ENCODE measurements at regions not wholly inside any gene's neighbourhood (a gene's known extent, or its start where the extent isn't known, plus 50 kb on each side); places are given as distances from the start of the nearest gene placed in this dataset.
"Not testable (repeated sequence)": the region's sequence is repeated elsewhere in the genome, so short reads cannot be mapped to it uniquely, and the experiment has no call there.

- no peak overlapping the region for H3K4me3 Mint-ChIP-seq
- no peaks in the 10 kb centered on the region for H3K36me3 Mint-ChIP-seq
- POLR2A ChIA-PET, result no interaction called here
- H3K9me3 Mint-ChIP-seq, result peaks cover 3% of the 10 kb centered on the region
- DNase-seq (no peak), ATAC-seq (ENCODE audit: low read depth) (no peak)
- H3K27me3 Mint-ChIP-seq, result no peaks in the 10 kb centered on the region
- H3K4me1 Mint-ChIP-seq, result no peaks in the 10 kb centered on the region
- no peak overlapping the region for H3K27ac Mint-ChIP-seq
Observed at GRCh38 chr3:82636177-82636576, 874.7 kb upstream of the GBE1 start.

DNA sequence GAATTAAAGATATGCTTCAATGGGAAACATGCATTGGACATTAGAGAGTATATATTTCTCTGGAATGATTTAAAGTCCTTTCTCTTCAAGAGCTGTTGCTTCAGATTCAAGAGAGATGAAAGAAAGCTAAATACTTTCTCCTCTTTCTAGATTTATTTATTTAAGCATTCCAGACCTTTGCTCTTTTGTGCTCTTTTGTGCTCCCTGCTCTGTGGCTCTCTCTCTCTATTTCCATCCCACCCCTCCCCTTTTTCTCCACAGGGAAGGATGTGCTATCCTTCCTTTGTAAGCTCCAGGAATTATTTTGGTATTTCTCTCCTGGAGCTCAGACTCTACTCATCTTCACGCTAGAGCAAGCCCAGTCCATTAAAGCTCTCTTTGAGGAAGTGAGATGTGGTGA lies 871.9 kb upstream of the GBE1 start:
- Mint-ChIP-seq H3K4me1 (no peaks in the 10 kb centered on the region), H3K36me3 (no peaks in the 10 kb centered on the region), H3K27me3 (no peaks in the 10 kb centered on the region), H3K4me3 (no peak overlapping the region), H3K27ac (no peak overlapping the region), H3K9me3 (peaks cover 5% of the 10 kb centered on the region)
- no peak for ATAC-seq (ENCODE audit: low read depth)
- POLR2A ChIA-PET, result no interaction called here
- no peak for DNase-seq

DNA sequence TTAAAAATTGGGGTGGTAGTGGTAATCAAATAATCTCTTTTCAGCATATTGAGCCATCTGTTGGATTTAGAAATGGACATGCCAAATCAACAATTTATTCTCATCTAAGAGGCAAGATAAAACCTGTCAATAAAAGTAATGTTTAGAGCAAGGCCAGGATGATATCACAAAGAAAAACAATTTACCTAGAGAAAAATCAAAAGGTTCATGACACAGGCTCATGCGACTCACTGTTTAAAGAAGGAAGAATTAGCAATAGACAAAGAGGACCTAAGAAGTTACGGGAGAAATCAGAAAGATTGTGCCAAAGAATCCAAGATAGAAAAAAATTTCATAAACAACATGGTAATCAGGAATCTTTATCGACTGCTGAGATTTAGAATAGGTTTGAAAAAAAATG lies 868.5 kb upstream of the GBE1 start:
- Mint-ChIP-seq H3K9me3 (peaks cover 2% of the 10 kb centered on the region), H3K27me3 (no peaks in the 10 kb centered on the region), H3K36me3 (no peaks in the 10 kb centered on the region), H3K27ac (no peak overlapping the region), H3K4me3 (no peak overlapping the region), H3K4me1 (no peaks in the 10 kb centered on the region)
- no peak for DNase-seq
- POLR2A ChIA-PET, result no interaction called here
- no peak for ATAC-seq (ENCODE audit: low read depth)

DNA sequence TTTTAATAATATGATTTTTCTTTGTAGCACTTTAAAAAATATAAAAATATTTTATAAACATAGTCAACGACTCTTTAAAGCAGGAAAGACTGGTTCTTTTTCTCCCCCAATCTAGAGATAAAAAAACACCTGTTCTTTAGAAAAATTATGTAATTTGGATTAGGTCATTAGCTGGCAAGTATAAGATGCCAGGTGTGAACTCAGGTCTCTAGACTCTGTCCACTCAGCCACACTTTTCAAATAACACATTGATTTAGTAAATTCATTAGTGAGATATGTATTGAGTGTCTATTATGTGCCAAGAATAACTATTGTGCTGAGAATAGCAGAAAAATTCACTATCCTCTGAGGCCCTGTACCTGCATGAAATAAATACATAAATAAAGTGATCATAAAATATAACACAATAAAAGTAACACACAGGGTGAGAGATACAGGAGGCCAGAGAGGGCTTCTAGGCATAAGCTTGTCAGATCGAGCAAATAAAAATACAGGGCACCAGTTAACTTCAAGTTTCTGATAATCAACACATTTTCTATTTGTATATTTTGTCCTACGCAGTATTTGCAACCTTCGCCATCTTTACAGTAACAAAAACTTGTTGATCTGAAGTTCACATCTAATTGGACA lies 867.1 kb upstream of the GBE1 start:
- POLR2A ChIA-PET, result no interaction called here

DNA sequence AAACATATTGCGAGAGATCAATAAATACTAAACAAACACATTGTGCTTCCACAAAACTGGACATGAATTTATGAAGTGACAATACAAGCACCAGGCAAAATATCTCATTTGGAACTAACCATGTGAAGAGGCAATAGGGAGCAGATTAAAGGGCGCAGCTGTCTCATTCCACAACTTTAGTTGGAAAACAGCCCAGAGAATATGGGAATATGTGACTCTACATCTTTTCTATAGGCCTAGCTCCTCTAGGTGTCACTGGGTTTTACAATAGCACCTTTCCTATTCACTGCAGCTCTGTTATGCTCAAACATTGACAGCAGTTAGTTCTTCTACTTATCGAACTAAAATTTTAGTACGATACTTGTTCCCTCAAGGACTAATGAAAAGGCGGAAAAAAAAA lies 866.3 kb upstream of the GBE1 start:
- H3K36me3 Mint-ChIP-seq, result no peaks in the 10 kb centered on the region
- POLR2A ChIA-PET, result no interaction called here
- H3K4me1 Mint-ChIP-seq, result no peaks in the 10 kb centered on the region
- no peaks in the 10 kb centered on the region for H3K27me3 Mint-ChIP-seq
- no peak overlapping the region for H3K4me3 Mint-ChIP-seq
- H3K27ac Mint-ChIP-seq, result no peak overlapping the region
- peaks cover 3% of the 10 kb centered on the region for H3K9me3 Mint-ChIP-seq
- DNase-seq (no peak), ATAC-seq (ENCODE audit: low read depth) (no peak)

More for the DNA sequence above, 867.1 kb upstream of the GBE1 start:
- no peaks in the 10 kb centered on the region for H3K27me3 Mint-ChIP-seq
- peaks cover 2% of the 10 kb centered on the region for H3K9me3 Mint-ChIP-seq
- H3K36me3 Mint-ChIP-seq, result no peaks in the 10 kb centered on the region
- no peak overlapping the region for H3K4me3 Mint-ChIP-seq
- DNase-seq, result no peak
- no peak for ATAC-seq (ENCODE audit: low read depth)
- H3K4me1 Mint-ChIP-seq, result no peaks in the 10 kb centered on the region
- H3K27ac Mint-ChIP-seq, result no peak overlapping the region

DNA sequence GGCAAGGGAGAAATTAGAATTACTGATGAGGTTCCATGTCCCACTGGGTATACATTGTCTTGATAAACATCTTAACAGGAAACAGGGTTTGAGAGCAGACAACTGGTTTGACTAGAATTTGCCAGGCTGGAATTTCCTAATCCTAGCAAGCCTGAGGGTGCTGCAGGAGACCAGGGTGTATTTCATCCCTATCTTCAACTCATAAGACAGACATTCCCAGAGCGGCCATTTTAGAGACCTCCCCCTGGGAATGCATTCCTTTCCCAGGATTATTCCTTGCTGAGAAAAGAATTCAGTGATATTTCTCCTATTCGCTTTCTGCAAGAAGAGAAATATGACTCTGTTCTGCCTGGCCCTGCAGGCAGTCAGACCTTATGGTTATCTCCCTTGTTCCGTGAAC lies 859.3 kb upstream of the GBE1 start:
- H3K27me3 Mint-ChIP-seq; H3K4me3 Mint-ChIP-seq; H3K9me3 Mint-ChIP-seq; DNase-seq; POLR2A ChIA-PET; ATAC-seq (ENCODE audit: low read depth); H3K4me1 Mint-ChIP-seq; H3K27ac Mint-ChIP-seq; H3K36me3 Mint-ChIP-seq: not testable (repeated sequence)

DNA sequence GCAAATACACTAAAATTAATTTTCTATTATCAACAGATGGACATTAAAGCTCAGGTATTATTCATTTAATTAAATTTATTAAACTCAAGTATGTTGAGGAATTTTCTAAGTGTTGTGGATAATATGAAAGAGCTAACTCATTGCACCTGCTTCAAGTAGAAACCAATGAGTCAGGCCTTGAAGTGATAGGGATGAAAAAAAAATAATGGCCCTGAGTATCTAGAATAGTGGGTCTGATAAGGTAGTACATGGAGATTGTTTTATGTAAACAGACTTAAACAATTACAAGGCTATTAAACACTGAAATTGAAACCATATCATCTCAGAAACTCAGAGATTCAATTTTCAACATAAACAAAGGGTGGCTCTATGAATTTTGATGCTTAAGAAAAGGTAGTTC lies 857.1 kb upstream of the GBE1 start:
- DNase-seq (no peak), ATAC-seq (ENCODE audit: low read depth) (no peak)
- Mint-ChIP-seq H3K4me1 (no peaks in the 10 kb centered on the region), H3K27ac (no peak overlapping the region), H3K27me3 (no peaks in the 10 kb centered on the region), H3K36me3 (no peaks in the 10 kb centered on the region), H3K4me3 (no peak overlapping the region), H3K9me3 (peaks cover 7% of the 10 kb centered on the region)
- POLR2A ChIA-PET, result no interaction called here

- POLR2A ChIA-PET, result no interaction called here
- ATAC-seq (ENCODE audit: low read depth) (no peak), DNase-seq (no peak)
- Mint-ChIP-seq H3K4me3 (no peak overlapping the region), H3K27me3 (no peaks in the 10 kb centered on the region), H3K4me1 (no peaks in the 10 kb centered on the region), H3K27ac (no peak overlapping the region), H3K36me3 (no peaks in the 10 kb centered on the region), H3K9me3 (peaks cover 5% of the 10 kb centered on the region)
Observed at GRCh38 chr3:82610236-82610635, 848.8 kb upstream of the GBE1 start.

DNA sequence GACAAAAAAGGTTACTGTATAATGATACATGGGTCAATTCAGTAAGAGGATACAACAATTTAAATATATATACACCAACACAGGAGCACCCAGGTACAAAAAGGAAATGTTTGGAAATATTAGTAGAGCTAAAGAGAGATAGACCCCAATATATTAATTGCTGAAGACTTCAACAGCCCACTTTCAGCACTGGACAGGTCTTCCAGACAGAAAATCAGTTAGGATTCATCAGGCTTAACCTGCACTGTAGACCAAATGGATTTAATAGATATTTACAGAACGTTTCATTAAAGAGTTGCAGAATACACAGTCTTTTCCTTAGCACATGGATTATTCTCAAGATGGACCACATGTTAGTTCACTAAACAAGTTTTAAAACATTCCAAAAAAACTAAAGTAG lies 845.9 kb upstream of the GBE1 start:
- H3K27me3 Mint-ChIP-seq, result no peaks in the 10 kb centered on the region
- H3K27ac Mint-ChIP-seq, result no peak overlapping the region

GRCh38 chr3:82596805-82597204 lies 835.4 kb upstream of the GBE1 start:
- Mint-ChIP-seq H3K4me3 (no peak overlapping the region), H3K4me1 (no peaks in the 10 kb centered on the region), H3K36me3 (no peaks in the 10 kb centered on the region), H3K27me3 (no peaks in the 10 kb centered on the region), H3K27ac (no peak overlapping the region), H3K9me3 (peaks cover 6% of the 10 kb centered on the region)
- ATAC-seq (ENCODE audit: low read depth), result no peak
- POLR2A ChIA-PET, result no interaction called here
- DNase-seq, result no peak

More for the DNA sequence above, 845.9 kb upstream of the GBE1 start:
- no peak for ATAC-seq (ENCODE audit: low read depth)
- Mint-ChIP-seq H3K9me3 (peaks cover 5% of the 10 kb centered on the region), H3K4me1 (no peaks in the 10 kb centered on the region), H3K4me3 (no peak overlapping the region), H3K36me3 (no peaks in the 10 kb centered on the region)
- POLR2A ChIA-PET, result no interaction called here
- DNase-seq, result no peak

GRCh38 chr3:82595530-82595929 lies 834.1 kb upstream of the GBE1 start:
- Mint-ChIP-seq H3K36me3 (no peaks in the 10 kb centered on the region), H3K9me3 (peaks cover 6% of the 10 kb centered on the region), H3K4me1 (no peaks in the 10 kb centered on the region), H3K27ac (no peak overlapping the region), H3K4me3 (no peak overlapping the region), H3K27me3 (no peaks in the 10 kb centered on the region)
- DNase-seq, result no peak
- POLR2A ChIA-PET, result no interaction called here
- no peak for ATAC-seq (ENCODE audit: low read depth)

DNA sequence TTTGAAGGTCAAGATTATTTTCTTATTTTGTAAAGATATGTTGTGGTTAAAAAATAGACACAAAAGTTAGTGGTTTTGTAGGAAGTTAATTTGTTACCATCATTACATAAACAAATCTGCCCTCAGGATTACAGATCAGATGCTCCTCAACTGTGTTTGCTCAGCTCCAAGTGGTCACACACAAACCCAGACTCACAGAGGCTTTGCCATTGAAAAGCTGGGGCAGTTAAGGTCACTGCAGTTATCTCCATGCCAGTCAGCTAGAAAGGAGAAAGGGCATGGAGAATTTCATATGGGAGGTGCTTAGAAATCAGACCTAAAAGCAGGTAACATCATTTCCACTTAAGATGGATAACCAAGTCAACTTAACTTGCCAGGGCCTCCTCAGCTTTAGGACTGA lies 825.7 kb upstream of the GBE1 start:
- DNase-seq, result no peak
- Mint-ChIP-seq H3K27ac (no peak overlapping the region), H3K36me3 (no peaks in the 10 kb centered on the region), H3K4me1 (no peaks in the 10 kb centered on the region), H3K4me3 (no peak overlapping the region), H3K9me3 (no peaks in the 10 kb centered on the region), H3K27me3 (no peaks in the 10 kb centered on the region)
- no peak for ATAC-seq (ENCODE audit: low read depth)
- POLR2A ChIA-PET, result no interaction called here

DNA sequence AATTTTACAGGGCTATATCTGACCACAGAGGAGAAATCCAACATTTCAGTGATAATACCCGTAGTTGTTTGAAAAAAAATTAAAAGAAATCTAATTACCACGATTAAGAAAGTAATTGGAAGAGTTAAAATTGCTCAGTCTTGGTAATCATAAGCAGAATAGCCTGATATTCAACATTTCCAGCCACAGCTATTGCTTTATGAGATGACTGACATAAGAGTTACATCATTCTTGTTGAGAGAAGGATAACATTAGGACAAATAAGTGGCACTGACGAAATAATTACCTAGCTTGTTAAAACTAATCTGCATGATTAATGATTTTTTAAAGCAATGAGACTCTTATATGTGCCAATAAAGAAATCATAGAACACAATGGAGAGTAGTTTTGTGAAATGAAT lies 825.0 kb upstream of the GBE1 start:
- no peak overlapping the region for H3K4me3 Mint-ChIP-seq
- no peaks in the 10 kb centered on the region for H3K27me3 Mint-ChIP-seq
- no peaks in the 10 kb centered on the region for H3K36me3 Mint-ChIP-seq
- no peak overlapping the region for H3K27ac Mint-ChIP-seq
- ATAC-seq (ENCODE audit: low read depth) (no peak), DNase-seq (no peak)
- POLR2A ChIA-PET, result no interaction called here
- no peaks in the 10 kb centered on the region for H3K4me1 Mint-ChIP-seq
- H3K9me3 Mint-ChIP-seq, result no peaks in the 10 kb centered on the region

- DNase-seq; POLR2A ChIA-PET; H3K9me3 Mint-ChIP-seq; ATAC-seq (ENCODE audit: low read depth); H3K36me3 Mint-ChIP-seq; H3K4me3 Mint-ChIP-seq; H3K4me1 Mint-ChIP-seq; H3K27ac Mint-ChIP-seq; H3K27me3 Mint-ChIP-seq: not testable (repeated sequence)
Observed at GRCh38 chr3:82586002-82586401, 824.6 kb upstream of the GBE1 start.

GRCh38 chr3:82585591-82585990 lies 824.1 kb upstream of the GBE1 start:
- H3K4me3 Mint-ChIP-seq; H3K9me3 Mint-ChIP-seq; POLR2A ChIA-PET; H3K36me3 Mint-ChIP-seq; H3K4me1 Mint-ChIP-seq; ATAC-seq (ENCODE audit: low read depth); H3K27me3 Mint-ChIP-seq; DNase-seq; H3K27ac Mint-ChIP-seq: not testable (repeated sequence)
